HL-60 (cell line): ENCODE measurements at regions not wholly inside any gene's neighbourhood (a gene's known extent, or its start where the extent isn't known, plus 50 kb on each side); places are given as distances from the start of the nearest gene placed in this dataset.

Source experiments
- DNase-seq, 2 experiments: peaks; one replicate each; pipeline ENCODE4 v3.0.0-alpha.2; 2010 to 2020; ENCODE audit warnings: low read depth in 1 of 2, low spot score in 1 of 2
- H3K27ac ChIP-seq: fragments of 250-450 bp; sonication (Bioruptor Pico); replicated peaks from 2 replicates; pipeline ENCODE4 v1.5.1; 2020; ENCODE audit warnings: mild to moderate bottlenecking, moderate library complexity
- H3K27me3 ChIP-seq: fragments of 250-450 bp; sonication (Bioruptor Pico); 2 replicates; pipeline ENCODE4 v1.5.1; 2021; ENCODE audit warnings: mild to moderate bottlenecking, moderate library complexity; ENCODE audit not compliant: insufficient read depth, poor library complexity, severe bottlenecking
- H3K4me3 ChIP-seq: replicated peaks from 2 replicates; pipeline ENCODE4 v1.5.1; 2011; ENCODE audit warnings: mild to moderate bottlenecking, control low read depth, low read length; ENCODE audit not compliant: insufficient read depth
- CTCF ChIP-seq: IDR thresholded peaks from one replicate; pipeline ENCODE4 v1.5.1; 2011; ENCODE audit warnings: low read length, control low read depth, inconsistent platforms; ENCODE audit not compliant: insufficient read depth
- GABPA ChIP-seq: IDR thresholded peaks from 2 replicates; pipeline ENCODE4 v1.6.1; 2012; ENCODE audit warnings: low read depth
- POLR2AphosphoS5 ChIP-seq: IDR thresholded peaks from 2 replicates; pipeline ENCODE4 v1.6.1; 2012; ENCODE audit warnings: low read depth
- REST ChIP-seq: IDR thresholded peaks from 2 replicates; pipeline ENCODE4 v1.6.1; 2012; ENCODE audit warnings: low read depth; ENCODE audit not compliant: insufficient replicate concordance
- SPI1 ChIP-seq: IDR thresholded peaks from 2 replicates; pipeline ENCODE4 v1.6.1; 2012; ENCODE audit warnings: low read depth, mild to moderate bottlenecking, borderline replicate concordance

- no peak overlapping the region for H3K27ac ChIP-seq
- no peak for DNase-seq
- TF ChIP-seq REST, result no peak
- TF ChIP-seq GABPA, result no peak
- no peak for TF ChIP-seq CTCF
- TF ChIP-seq POLR2AphosphoS5, result no peak
- TF ChIP-seq SPI1, result no peak
Observed at GRCh38 chr5:173535976-173536639, 80.3 kb downstream of the BOD1 start.

GRCh38 chr5:173535166-173535975 lies 81.1 kb downstream of the BOD1 start:
- TF ChIP-seq REST, result no peak
- no peak for TF ChIP-seq GABPA
- TF ChIP-seq POLR2AphosphoS5, result no peak
- no peak for TF ChIP-seq SPI1
- no peak for TF ChIP-seq CTCF
- Histone ChIP-seq H3K27ac (no peak overlapping the region), H3K27me3 (no peaks in the 10 kb centered on the region), H3K4me3 (no peak overlapping the region)
- no peak for DNase-seq

More at GRCh38 chr5:173535976-173536639, 80.3 kb downstream of the BOD1 start:
- Histone ChIP-seq H3K4me3 (no peak overlapping the region), H3K27me3 (no peaks in the 10 kb centered on the region)

- no peaks in the 10 kb centered on the region for H3K27me3 ChIP-seq
- DNase-seq, result no peak
- H3K27ac ChIP-seq, result no peak overlapping the region
- TF ChIP-seq SPI1 (no peak), REST (no peak), CTCF (no peak), GABPA (no peak), POLR2AphosphoS5 (no peak)
- H3K4me3 ChIP-seq, result no peak overlapping the region
Observed at GRCh38 chr5:173534664-173535063, 81.8 kb downstream of the BOD1 start.
